ENCODE measurements at regions not wholly inside any gene's neighbourhood (a gene's known extent, or its start where the extent isn't known, plus 50 kb on each side); places are given as distances from the start of the nearest gene placed in this dataset.

DNA sequence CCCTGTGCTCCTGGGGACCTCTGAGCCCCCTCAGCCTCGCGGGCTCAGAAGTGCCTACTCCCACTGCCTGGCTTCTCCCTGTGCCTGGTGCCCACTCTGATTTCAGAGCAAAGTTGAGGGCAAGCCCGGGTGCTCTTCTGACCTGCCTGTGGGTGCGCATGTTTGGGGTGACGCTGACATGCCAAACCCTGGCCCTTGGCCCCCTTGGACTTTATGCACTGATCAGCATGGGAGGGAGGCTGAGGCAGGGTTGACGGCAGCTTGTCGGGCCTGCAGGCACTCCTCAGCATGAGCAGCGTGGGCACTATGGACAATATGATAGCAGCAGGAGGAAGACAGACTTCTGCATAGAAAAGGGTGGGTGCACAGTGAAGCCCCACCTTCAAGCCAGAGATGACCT is 279.3 kb upstream of the KLF12 start:
- ATAC-seq, result no peak
- H3K27me3 ChIP-seq, result no peaks in the 10 kb centered on the region
- H3K27ac ChIP-seq, result no peak overlapping the region
- peaks cover 0 to 6% (median 0%) of the 10 kb centered on the region in 3 donors for H3K9me3 ChIP-seq
- no peaks in the 10 kb centered on the region for H3K36me3 ChIP-seq
- H3K4me1 ChIP-seq, result no peaks in the 10 kb centered on the region
- H3K4me3 ChIP-seq, result no peak overlapping the region
- WGBS, 2 donors (ENCODE audit: low coverage in 1 of 2), result no CpG with 5 or more reads among the region's 8 CpGs
- no peak for TF ChIP-seq POLR2AphosphoS5 (IDR thresholded peaks at IDR 0.05)

GRCh38 chr13:74409551-74409950 is 275.3 kb upstream of the KLF12 start:
- H3K9me3 ChIP-seq, result peaks cover 0 to 6% (median 0%) of the 10 kb centered on the region in 3 donors
- H3K4me3 ChIP-seq, result no peak overlapping the region
- 74 to 82% methylated on average over 5 of the region's 5 CpGs for WGBS, 2 donors (ENCODE audit: low coverage in 1 of 2)
- TF ChIP-seq POLR2A (IDR thresholded peaks at IDR 0.05), result no peak
- no peak for TF ChIP-seq EP300 (IDR thresholded peaks at IDR 0.05)
- no peak for TF ChIP-seq CTCF (IDR thresholded peaks at IDR 0.05)
- TF ChIP-seq POLR2AphosphoS5 (IDR thresholded peaks at IDR 0.05), result no peak
- no peaks in the 10 kb centered on the region for H3K4me1 ChIP-seq
- H3K36me3 ChIP-seq, result no peaks in the 10 kb centered on the region
- no peaks in the 10 kb centered on the region for H3K27me3 ChIP-seq
- H3K27ac ChIP-seq, result no peak overlapping the region
- no peak for ATAC-seq

- 39 to 67% methylated on average over 3 of the region's 3 CpGs for WGBS, 2 donors (ENCODE audit: low coverage in 1 of 2)
- no peak for ATAC-seq
- Histone ChIP-seq H3K9me3 (no peaks in the 10 kb centered on the region), H3K27me3 (no peaks in the 10 kb centered on the region), H3K4me3 (no peak overlapping the region), H3K36me3 (no peaks in the 10 kb centered on the region), H3K27ac (no peak overlapping the region), H3K4me1 (no peaks in the 10 kb centered on the region)
- TF ChIP-seq POLR2AphosphoS5 (IDR thresholded peaks at IDR 0.05), result no peak
- TF ChIP-seq EP300 (IDR thresholded peaks at IDR 0.05), result no peak
- no peak for TF ChIP-seq POLR2A (IDR thresholded peaks at IDR 0.05)
- TF ChIP-seq CTCF (IDR thresholded peaks at IDR 0.05), result no peak
These were observed 272.2 kb upstream of the KLF12 start for GRCh38 chr13:74406420-74406819.

GRCh38 chr13:74398599-74398998 is 264.4 kb upstream of the KLF12 start:
- Histone ChIP-seq H3K27me3 (no peaks in the 10 kb centered on the region), H3K4me1 (no peaks in the 10 kb centered on the region), H3K36me3 (no peaks in the 10 kb centered on the region), H3K9me3 (no peaks in the 10 kb centered on the region), H3K27ac (no peak overlapping the region), H3K4me3 (no peak overlapping the region)
- TF ChIP-seq CTCF (IDR thresholded peaks at IDR 0.05) (no peak), POLR2AphosphoS5 (IDR thresholded peaks at IDR 0.05) (no peak), EP300 (IDR thresholded peaks at IDR 0.05) (no peak), POLR2A (IDR thresholded peaks at IDR 0.05) (no peak)
- 91% methylated on average over 4 of the region's 4 CpGs for WGBS, 2 donors (ENCODE audit: low coverage in 1 of 2)
- ATAC-seq, result no peak

DNA sequence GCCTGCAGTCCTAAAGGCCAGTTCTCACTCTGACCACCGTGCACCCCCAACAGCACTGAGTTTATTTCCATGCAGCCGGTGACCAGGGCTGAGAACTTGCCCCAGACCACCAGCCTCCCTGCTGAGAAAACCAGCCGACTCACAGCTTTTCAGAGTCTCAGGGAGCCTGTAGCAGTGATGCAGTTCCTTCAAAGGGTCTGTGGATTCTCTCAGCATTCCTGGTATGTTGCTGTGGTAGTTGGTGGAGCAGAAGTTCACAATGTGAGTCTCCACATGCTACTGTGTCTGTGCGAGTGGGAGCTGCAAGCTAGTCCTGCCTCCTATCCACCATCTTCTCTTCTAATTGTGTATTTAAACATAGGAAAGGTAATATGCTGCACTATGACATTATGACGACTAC is 254.9 kb upstream of the KLF12 start:
- 50 to 90% methylated on average over 1 to 2 of the region's 5 CpGs for WGBS, 2 donors (ENCODE audit: low coverage in 1 of 2)
- Histone ChIP-seq H3K4me1 (no peaks in the 10 kb centered on the region), H3K9me3 (peaks cover 0 to 21% (median 2%) of the 10 kb centered on the region in 3 donors), H3K27ac (no peak overlapping the region), H3K27me3 (no peaks in the 10 kb centered on the region), H3K4me3 (no peak overlapping the region), H3K36me3 (no peaks in the 10 kb centered on the region)
- TF ChIP-seq POLR2AphosphoS5 (IDR thresholded peaks at IDR 0.05) (no peak), POLR2A (IDR thresholded peaks at IDR 0.05) (no peak), EP300 (IDR thresholded peaks at IDR 0.05) (no peak), CTCF (IDR thresholded peaks at IDR 0.05) (no peak)
- no peak for ATAC-seq

Data from gastroesophageal sphincter (tissue), 4 donors.